A673 (cell line): ENCODE measurements at regions not wholly inside any gene's neighbourhood (a gene's known extent, or its start where the extent isn't known, plus 50 kb on each side); places are given as distances from the start of the nearest gene placed in this dataset.

Experiments used
- EZH2 ChIP-seq: fragments of 200-600 bp; sonication (generic); IDR thresholded peaks from 2 replicates; pipeline ENCODE4 v1.6.1; 2017; ENCODE audit warnings: borderline replicate concordance, low read depth, mild to moderate bottlenecking, mixed read lengths, antibody characterized with exemption, low read length; ENCODE audit not compliant: poor library complexity, severe bottlenecking
- TF ChIP-seq, protein P1 (sequence below): fragments of 300-800, 200-600 bp; sonication (generic); conservative IDR thresholded peaks from 2 replicates; pipeline ENCODE4 v1.5.1; 2017; ENCODE audit warnings: low read depth, mild to moderate bottlenecking, antibody characterized with exemption, low read length, moderate library complexity, mixed read lengths

DNA sequence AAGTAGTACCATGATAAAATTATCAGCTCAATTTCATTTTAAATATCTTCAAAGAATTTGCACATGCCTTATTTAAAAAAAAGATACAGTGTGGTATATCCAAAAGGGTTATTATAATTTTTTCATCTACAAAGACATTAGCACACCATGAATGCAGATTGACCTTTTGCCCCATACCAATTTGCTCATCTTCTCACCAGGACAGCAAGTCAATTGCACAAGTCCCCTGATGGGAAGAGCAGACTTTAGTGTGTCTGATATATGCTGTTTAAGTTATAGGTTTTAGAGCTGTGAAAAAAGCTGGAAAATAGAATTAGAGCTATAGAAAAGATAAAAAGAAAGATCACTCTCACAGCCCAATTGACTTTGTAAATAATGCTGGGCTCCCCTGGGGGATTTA lies 325.8 kb upstream of the CDH6 start:
- TF ChIP-seq, protein P1, sequence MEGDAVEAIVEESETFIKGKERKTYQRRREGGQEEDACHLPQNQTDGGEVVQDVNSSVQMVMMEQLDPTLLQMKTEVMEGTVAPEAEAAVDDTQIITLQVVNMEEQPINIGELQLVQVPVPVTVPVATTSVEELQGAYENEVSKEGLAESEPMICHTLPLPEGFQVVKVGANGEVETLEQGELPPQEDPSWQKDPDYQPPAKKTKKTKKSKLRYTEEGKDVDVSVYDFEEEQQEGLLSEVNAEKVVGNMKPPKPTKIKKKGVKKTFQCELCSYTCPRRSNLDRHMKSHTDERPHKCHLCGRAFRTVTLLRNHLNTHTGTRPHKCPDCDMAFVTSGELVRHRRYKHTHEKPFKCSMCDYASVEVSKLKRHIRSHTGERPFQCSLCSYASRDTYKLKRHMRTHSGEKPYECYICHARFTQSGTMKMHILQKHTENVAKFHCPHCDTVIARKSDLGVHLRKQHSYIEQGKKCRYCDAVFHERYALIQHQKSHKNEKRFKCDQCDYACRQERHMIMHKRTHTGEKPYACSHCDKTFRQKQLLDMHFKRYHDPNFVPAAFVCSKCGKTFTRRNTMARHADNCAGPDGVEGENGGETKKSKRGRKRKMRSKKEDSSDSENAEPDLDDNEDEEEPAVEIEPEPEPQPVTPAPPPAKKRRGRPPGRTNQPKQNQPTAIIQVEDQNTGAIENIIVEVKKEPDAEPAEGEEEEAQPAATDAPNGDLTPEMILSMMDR = no peak
- TF ChIP-seq EZH2 = no peak
